ENCODE measurements at regions not wholly inside any gene's neighbourhood (a gene's known extent, or its start where the extent isn't known, plus 50 kb on each side); places are given as distances from the start of the nearest gene placed in this dataset.

GRCh38 chr17:45649796-45650195 is 134.3 kb upstream of the CRHR1 start:
- Histone ChIP-seq H3K79me2 (ENCODE audit: insufficient read depth, low read length) (no peaks in the 10 kb centered on the region), H3K4me2 (ENCODE audit: low read depth, low read length, poor library complexity, severe bottlenecking) (no peak overlapping the region), H3F3A (ENCODE audit: low read depth) (no peaks in the 10 kb centered on the region), H3K4me3 (ENCODE audit: low read length, poor library complexity, severe bottlenecking) (no peak overlapping the region), H3K9me3 (ENCODE audit: insufficient read depth, low read depth, low read length) (no peaks in the 10 kb centered on the region), H3K4me1 (ENCODE audit: insufficient read depth, low read length, poor library complexity, severe bottlenecking) (peaks cover 12% of the 10 kb centered on the region), H3K27me3 (ENCODE audit: insufficient read depth, low read length, poor library complexity, severe bottlenecking) (no peaks in the 10 kb centered on the region), H3K9me2 (replicated peaks; ENCODE audit: low read depth, low read length) (no peaks in the 10 kb centered on the region), H3K36me3 (ENCODE audit: insufficient read depth, low read length) (no peaks in the 10 kb centered on the region), H2AFZ (ENCODE audit: low read length) (no peak overlapping the region), H3K9ac (ENCODE audit: low read depth, low read length, poor library complexity, severe bottlenecking) (no peak overlapping the region), H4K20me1 (ENCODE audit: insufficient read depth, low read length, poor library complexity, severe bottlenecking) (no peaks in the 10 kb centered on the region)
- TF ChIP-seq CTCF (conservative IDR thresholded peaks at IDR 0.05; ENCODE audit: low read length): no peak
- TF ChIP-seq EZH2phosphoT487 (IDR thresholded peaks at IDR 0.05; ENCODE audit: borderline replicate concordance): no peak

GRCh38 chr17:45650561-45650960 is 133.6 kb upstream of the CRHR1 start:
- Histone ChIP-seq H3K4me3 (ENCODE audit: low read length, poor library complexity, severe bottlenecking) (no peak overlapping the region), H3K4me2 (ENCODE audit: low read depth, low read length, poor library complexity, severe bottlenecking) (no peak overlapping the region), H3K9me3 (ENCODE audit: insufficient read depth, low read depth, low read length) (no peaks in the 10 kb centered on the region), H3K36me3 (ENCODE audit: insufficient read depth, low read length) (no peaks in the 10 kb centered on the region), H2AFZ (ENCODE audit: low read length) (no peak overlapping the region), H3K9me2 (replicated peaks; ENCODE audit: low read depth, low read length) (no peaks in the 10 kb centered on the region), H3K79me2 (ENCODE audit: insufficient read depth, low read length) (no peaks in the 10 kb centered on the region), H3F3A (ENCODE audit: low read depth) (no peaks in the 10 kb centered on the region), H3K9ac (ENCODE audit: low read depth, low read length, poor library complexity, severe bottlenecking) (no peak overlapping the region), H4K20me1 (ENCODE audit: insufficient read depth, low read length, poor library complexity, severe bottlenecking) (no peaks in the 10 kb centered on the region), H3K27me3 (ENCODE audit: insufficient read depth, low read length, poor library complexity, severe bottlenecking) (no peaks in the 10 kb centered on the region), H3K4me1 (ENCODE audit: insufficient read depth, low read length, poor library complexity, severe bottlenecking) (peaks cover 9% of the 10 kb centered on the region)
- TF ChIP-seq CTCF (conservative IDR thresholded peaks at IDR 0.05; ENCODE audit: low read length): no peak
- no peak for TF ChIP-seq EZH2phosphoT487 (IDR thresholded peaks at IDR 0.05; ENCODE audit: borderline replicate concordance)

GRCh38 chr17:45651145-45651709 is 132.9 kb upstream of the CRHR1 start:
- Histone ChIP-seq H3K36me3 (ENCODE audit: insufficient read depth, low read length) (no peaks in the 10 kb centered on the region), H3K4me3 (ENCODE audit: low read length, poor library complexity, severe bottlenecking) (no peak overlapping the region), H3K79me2 (ENCODE audit: insufficient read depth, low read length) (no peaks in the 10 kb centered on the region), H2AFZ (ENCODE audit: low read length) (no peak overlapping the region), H3F3A (ENCODE audit: low read depth) (no peaks in the 10 kb centered on the region), H3K9me3 (ENCODE audit: insufficient read depth, low read depth, low read length) (no peaks in the 10 kb centered on the region), H4K20me1 (ENCODE audit: insufficient read depth, low read length, poor library complexity, severe bottlenecking) (no peaks in the 10 kb centered on the region), H3K27me3 (ENCODE audit: insufficient read depth, low read length, poor library complexity, severe bottlenecking) (no peaks in the 10 kb centered on the region), H3K9me2 (replicated peaks; ENCODE audit: low read depth, low read length) (no peaks in the 10 kb centered on the region), H3K4me2 (ENCODE audit: low read depth, low read length, poor library complexity, severe bottlenecking) (no peak overlapping the region), H3K9ac (ENCODE audit: low read depth, low read length, poor library complexity, severe bottlenecking) (no peak overlapping the region), H3K4me1 (ENCODE audit: insufficient read depth, low read length, poor library complexity, severe bottlenecking) (peaks cover 3% of the 10 kb centered on the region)
- no peak for TF ChIP-seq EZH2phosphoT487 (IDR thresholded peaks at IDR 0.05; ENCODE audit: borderline replicate concordance)
- TF ChIP-seq CTCF (conservative IDR thresholded peaks at IDR 0.05; ENCODE audit: low read length): no peak

Data from Loucy (cell line).